ENCODE measurements at regions not wholly inside any gene's neighbourhood (a gene's known extent, or its start where the extent isn't known, plus 50 kb on each side); places are given as distances from the start of the nearest gene placed in this dataset.

GRCh38 chr2:149908726-149909683 is 321.4 kb upstream of the MMADHC start:
- DNase-seq (ENCODE audit: low spot score, unreplicated experiment): no peak
- no peaks in the 10 kb centered on the region for H3K36me3 Mint-ChIP-seq (ENCODE audit: insufficient read depth)
- H3K4me1 Mint-ChIP-seq (ENCODE audit: low read depth): peaks cover 9% of the 10 kb centered on the region
- TF ChIP-seq CTCF (IDR thresholded peaks at IDR 0.05; ENCODE audit: unreplicated experiment): no peak
- no peak overlapping the region for H3K4me3 Mint-ChIP-seq (ENCODE audit: low read depth)
- no peak overlapping the region for H3K27ac Mint-ChIP-seq
- no peaks in the 10 kb centered on the region for H3K9me3 Mint-ChIP-seq (ENCODE audit: low read depth)
- H3K27me3 Mint-ChIP-seq: no peaks in the 10 kb centered on the region

- peaks cover 9% of the 10 kb centered on the region for H3K4me1 Mint-ChIP-seq (ENCODE audit: low read depth)
- DNase-seq (ENCODE audit: low spot score, unreplicated experiment): no peak
- H3K27ac Mint-ChIP-seq: no peak overlapping the region
- H3K27me3 Mint-ChIP-seq: no peaks in the 10 kb centered on the region
- H3K4me3 Mint-ChIP-seq (ENCODE audit: low read depth): no peak overlapping the region
- no peaks in the 10 kb centered on the region for H3K36me3 Mint-ChIP-seq (ENCODE audit: insufficient read depth)
- H3K9me3 Mint-ChIP-seq (ENCODE audit: low read depth): no peaks in the 10 kb centered on the region
- no peak for TF ChIP-seq CTCF (IDR thresholded peaks at IDR 0.05; ENCODE audit: unreplicated experiment)
Observed at GRCh38 chr2:149906886-149907285, 319.3 kb upstream of the MMADHC start.

- DNase-seq (ENCODE audit: low spot score, unreplicated experiment): no peak
- H3K4me3 Mint-ChIP-seq (ENCODE audit: low read depth): no peak overlapping the region
- no peak for TF ChIP-seq CTCF (IDR thresholded peaks at IDR 0.05; ENCODE audit: unreplicated experiment)
- H3K27me3 Mint-ChIP-seq: no peaks in the 10 kb centered on the region
- H3K36me3 Mint-ChIP-seq (ENCODE audit: insufficient read depth): no peaks in the 10 kb centered on the region
- H3K9me3 Mint-ChIP-seq (ENCODE audit: low read depth): no peaks in the 10 kb centered on the region
- no peak overlapping the region for H3K27ac Mint-ChIP-seq
- peaks cover 9% of the 10 kb centered on the region for H3K4me1 Mint-ChIP-seq (ENCODE audit: low read depth)
Observed at GRCh38 chr2:149904352-149905175, 317.0 kb upstream of the MMADHC start.

GRCh38 chr2:149903626-149904025 is 316.1 kb upstream of the MMADHC start:
- Mint-ChIP-seq H3K27ac (no peak overlapping the region), H3K9me3 (ENCODE audit: low read depth) (no peaks in the 10 kb centered on the region), H3K36me3 (ENCODE audit: insufficient read depth) (no peaks in the 10 kb centered on the region), H3K27me3 (no peaks in the 10 kb centered on the region), H3K4me3 (ENCODE audit: low read depth) (no peak overlapping the region), H3K4me1 (ENCODE audit: low read depth) (peaks cover 5% of the 10 kb centered on the region)
- no peak for TF ChIP-seq CTCF (IDR thresholded peaks at IDR 0.05; ENCODE audit: unreplicated experiment)
- no peak for DNase-seq (ENCODE audit: low spot score, unreplicated experiment)

GRCh38 chr2:149902081-149902480 is 314.5 kb upstream of the MMADHC start:
- no peak for DNase-seq (ENCODE audit: low spot score, unreplicated experiment)
- no peak overlapping the region for H3K4me3 Mint-ChIP-seq (ENCODE audit: low read depth)
- no peaks in the 10 kb centered on the region for H3K9me3 Mint-ChIP-seq (ENCODE audit: low read depth)
- H3K4me1 Mint-ChIP-seq (ENCODE audit: low read depth): peaks cover 2% of the 10 kb centered on the region
- no peak overlapping the region for H3K27ac Mint-ChIP-seq
- no peaks in the 10 kb centered on the region for H3K36me3 Mint-ChIP-seq (ENCODE audit: insufficient read depth)
- TF ChIP-seq CTCF (IDR thresholded peaks at IDR 0.05; ENCODE audit: unreplicated experiment): no peak
- H3K27me3 Mint-ChIP-seq: no peaks in the 10 kb centered on the region
